ENCODE measurements at regions not wholly inside any gene's neighbourhood (a gene's known extent, or its start where the extent isn't known, plus 50 kb on each side); places are given as distances from the start of the nearest gene placed in this dataset.
"Not testable (repeated sequence)": the region's sequence is repeated elsewhere in the genome, so short reads cannot be mapped to it uniquely, and the experiment has no call there.

DNA sequence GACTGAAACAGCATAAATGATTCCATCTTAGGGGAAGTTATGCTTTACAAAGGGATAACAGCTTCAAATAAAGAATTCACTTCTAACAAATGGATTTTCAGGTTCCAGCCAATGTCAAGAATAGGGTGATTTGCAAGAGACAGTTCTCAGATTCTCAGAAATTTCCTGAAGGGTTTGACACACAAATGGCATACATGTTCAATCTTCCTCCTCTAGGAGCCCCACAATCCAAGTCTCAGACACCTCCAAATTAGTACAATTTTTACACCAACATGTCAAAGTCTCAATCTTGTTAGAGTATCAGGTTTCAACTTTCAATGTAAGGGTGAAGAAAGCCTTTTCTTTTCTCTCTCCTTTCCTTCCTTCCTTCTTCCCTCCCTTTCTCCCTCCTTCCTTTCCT, 996.6 kb downstream of the TLE1 start:
- no peak for DNase-seq

GRCh38 chr9:80691229-80691628, 998.1 kb downstream of the TLE1 start:
- no peak for DNase-seq

DNA sequence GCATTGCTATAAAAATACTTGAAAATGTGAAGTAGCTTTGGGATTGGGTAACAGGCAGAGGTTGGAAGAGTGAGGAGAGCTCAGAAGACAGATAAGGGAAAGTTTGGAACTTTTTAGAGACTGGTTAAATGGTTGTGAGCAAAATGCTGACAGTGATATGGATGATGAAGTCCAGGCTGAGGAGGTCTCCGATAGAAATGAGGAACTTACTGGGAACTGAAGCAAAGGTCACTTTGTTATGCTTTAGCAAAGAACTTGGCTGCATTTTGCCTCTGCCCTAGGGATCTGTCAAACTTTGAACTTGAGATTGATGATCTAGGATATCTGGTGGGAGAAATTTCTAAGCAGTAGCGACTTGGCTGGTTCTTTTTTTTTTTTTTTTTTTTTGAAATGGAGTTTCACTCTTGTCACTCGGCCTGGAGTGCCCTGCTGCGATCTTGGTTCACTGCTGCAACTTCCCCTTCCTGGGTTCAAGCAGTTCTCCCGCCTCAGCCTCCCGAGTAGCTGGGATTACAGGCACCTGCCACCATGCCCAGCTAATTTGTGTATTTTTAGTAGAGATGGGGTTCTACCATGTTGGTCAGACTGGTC, 998.9 kb downstream of the TLE1 start:
- no peak for DNase-seq

DNA sequence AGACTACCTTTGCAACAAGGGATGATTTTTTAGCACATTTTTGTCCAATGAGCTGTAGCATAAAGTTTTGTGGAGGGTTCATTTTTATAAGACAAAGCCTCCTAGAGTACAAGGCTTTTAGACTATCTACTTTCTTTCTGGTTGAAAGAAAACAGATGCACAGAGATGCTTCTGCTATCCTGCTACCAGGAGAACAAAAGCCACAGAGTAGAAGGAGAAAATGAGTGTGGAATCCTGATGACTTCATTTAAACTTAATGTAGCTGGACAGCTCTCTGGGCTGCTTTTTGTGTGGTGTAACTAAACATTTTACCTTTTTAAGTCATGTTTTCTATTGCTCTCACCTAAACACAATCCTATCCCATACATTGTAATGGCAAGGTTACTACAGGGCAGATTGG, 1009.4 kb downstream of the TLE1 start:
- no peak for DNase-seq

DNA sequence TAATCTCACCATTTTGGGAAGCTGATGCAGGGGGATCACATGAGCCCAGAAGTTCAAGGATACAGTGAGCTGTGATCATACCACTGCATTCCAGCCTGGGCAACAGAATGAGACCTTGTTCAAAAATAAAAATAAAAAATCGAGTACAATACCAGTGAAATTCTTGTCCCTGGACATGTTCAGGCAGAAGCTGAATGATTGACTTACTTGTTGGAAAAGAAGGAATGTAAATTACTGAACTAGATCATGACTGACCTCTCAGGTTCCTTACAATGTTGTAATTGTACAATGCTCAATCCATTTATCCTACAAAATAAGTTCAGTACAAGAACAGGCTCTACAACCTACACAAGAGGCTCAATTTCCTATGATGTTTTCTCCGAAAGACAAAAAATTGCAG, 1010.4 kb downstream of the TLE1 start:
- no peak for DNase-seq

- no peak for DNase-seq
These were observed 1015.9 kb downstream of the TLE1 start for GRCh38 chr9:80673496-80673895.

DNA sequence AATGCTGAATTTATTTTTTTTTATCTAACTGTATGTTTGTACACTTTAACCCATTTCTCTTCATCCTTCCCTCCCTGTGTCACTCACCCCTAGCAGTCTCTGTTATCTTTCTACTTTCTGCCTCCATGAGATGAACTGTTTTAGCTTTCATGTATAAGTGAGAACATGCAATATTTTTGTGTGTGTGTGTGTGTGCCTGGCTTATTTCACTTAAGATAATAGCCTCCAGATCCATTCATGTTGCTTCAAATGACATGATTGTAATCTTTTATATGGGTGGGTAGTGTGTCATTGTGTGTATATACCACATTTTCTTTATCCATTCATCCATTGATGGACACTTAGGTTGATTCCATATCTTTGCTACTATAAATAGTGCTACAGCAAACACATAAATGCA, 1023.9 kb downstream of the TLE1 start:
- no peak for DNase-seq

GRCh38 chr9:80664327-80665210, 1024.8 kb downstream of the TLE1 start:
- no peak for DNase-seq

- not testable (repeated sequence) for DNase-seq
These were observed 1029.6 kb downstream of the TLE1 start for GRCh38 chr9:80659751-80660150.

- DNase-seq: no peak
These were observed 1038.3 kb downstream of the TLE1 start for GRCh38 chr9:80651044-80651443.

DNA sequence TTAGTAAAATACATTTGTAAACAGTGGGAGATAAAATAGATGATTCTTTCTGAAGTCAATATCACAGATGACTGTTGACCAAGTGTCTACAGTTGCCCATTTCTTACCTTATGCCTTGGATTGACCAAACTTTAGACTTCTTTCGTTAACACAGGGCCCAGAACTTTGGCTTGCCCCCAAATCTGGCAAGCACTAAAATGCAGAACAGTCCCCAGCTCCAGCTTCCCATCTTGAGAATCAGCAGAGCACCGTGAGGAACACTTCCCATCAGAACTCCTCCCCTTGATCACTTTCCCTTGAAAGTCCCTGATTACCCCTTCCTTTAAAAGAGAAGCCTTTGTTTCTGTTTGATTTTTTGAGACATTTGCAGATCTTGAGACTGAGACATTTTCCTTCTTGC, 1039.9 kb downstream of the TLE1 start:
- no peak for DNase-seq

DNA sequence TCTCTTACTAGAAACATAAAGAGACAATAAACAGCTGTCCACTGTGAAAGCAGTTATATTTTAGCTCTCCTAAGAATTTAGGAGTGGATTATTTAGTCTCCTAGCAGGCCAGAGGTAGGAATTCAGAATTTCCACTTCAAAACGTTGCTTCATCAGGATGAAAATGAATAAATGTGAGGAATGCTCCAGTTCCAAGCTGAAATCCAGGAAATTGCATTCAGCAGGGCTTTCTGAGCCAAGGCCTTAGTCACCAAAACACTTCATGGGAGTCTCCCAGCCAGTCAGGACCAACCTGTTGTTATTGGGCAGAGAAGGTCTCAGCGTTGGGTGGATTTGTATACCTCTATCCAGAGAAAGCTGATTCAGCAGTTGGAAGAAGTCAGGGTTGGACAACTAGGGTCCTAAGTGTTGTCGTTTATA, 1040.3 kb downstream of the TLE1 start:
- DNase-seq: no peak

GRCh38 chr9:80648336-80648735, 1041.0 kb downstream of the TLE1 start:
- DNase-seq: no peak

- no peak for DNase-seq
These were observed 1043.1 kb downstream of the TLE1 start for GRCh38 chr9:80646211-80646610.

GRCh38 chr9:80644044-80644443, 1045.3 kb downstream of the TLE1 start:
- no peak for DNase-seq

- DNase-seq: no peak
These were observed 1054.3 kb downstream of the TLE1 start for GRCh38 chr9:80635065-80635464.

DNA sequence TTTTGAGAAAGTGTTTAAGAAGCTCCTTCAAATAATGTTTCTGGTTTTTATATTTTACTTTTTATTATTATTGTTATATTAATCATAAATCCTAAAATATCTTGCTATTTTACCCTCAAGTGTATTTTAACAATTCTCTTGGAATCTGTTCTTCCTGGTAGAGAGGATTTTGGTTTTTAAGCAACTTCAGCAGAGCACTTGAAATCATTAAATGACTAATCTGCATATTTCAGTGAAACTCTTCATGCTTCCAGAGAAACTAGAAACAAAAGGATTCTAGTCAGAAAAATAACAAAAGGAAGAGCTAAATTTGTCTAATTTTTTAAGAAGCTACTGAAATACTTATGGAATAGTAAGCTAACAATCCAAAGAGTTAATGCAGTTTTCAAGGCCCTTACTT, 1057.3 kb downstream of the TLE1 start:
- DNase-seq: no peak

DNA sequence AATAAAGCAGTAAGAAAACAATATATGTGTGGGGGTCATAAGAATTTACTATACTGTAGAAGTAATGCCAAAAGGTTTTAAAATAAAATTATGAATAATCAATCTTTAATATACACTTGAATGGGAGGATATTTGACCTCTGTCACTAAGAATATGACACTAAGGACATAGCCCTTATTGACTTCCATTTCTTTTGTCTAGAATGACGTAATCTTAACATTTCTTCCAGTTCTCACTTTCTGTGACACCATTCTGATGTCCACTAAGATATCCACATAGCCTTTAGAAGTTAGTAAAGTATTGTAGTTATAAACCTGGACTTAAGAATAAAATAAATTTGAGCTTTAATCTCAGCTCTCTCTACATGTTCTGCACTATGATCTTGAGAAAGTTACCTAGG, 1050.7 kb downstream of the TLE4 start:
- DNase-seq: no peak

- DNase-seq: no peak
These were observed 1047.6 kb downstream of the TLE4 start for GRCh38 chr9:80619356-80619755.

DNA sequence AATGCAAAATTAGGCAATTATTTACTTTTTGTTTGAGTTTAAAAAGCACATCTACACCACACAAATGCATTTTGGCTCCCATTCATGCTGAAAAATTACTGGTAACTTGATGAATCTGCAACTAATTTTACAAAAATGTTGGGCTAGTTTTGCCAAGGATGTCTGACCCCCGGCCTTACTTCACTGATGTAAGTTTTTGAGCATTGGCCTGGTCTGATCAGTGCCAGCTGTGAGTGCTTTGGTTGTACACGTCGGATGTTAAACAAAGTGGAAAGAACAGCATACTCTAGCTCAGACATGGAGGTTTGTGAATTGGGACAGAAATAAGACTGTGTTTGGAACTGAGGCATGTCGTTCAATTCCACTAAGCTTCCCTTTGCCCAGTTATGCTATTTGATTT, 1044.2 kb downstream of the TLE4 start:
- DNase-seq: no peak

GRCh38 chr9:80605793-80606192, 1034.0 kb downstream of the TLE4 start:
- DNase-seq: no peak

- DNase-seq: peak; percentile 2
These were observed 1033.4 kb downstream of the TLE4 start for GRCh38 chr9:80605129-80605528.

GRCh38 chr9:80602291-80602690, 1030.5 kb downstream of the TLE4 start:
- DNase-seq: no peak

GRCh38 chr9:80596579-80596978, 1024.8 kb downstream of the TLE4 start:
- DNase-seq: no peak

- no peak for DNase-seq
These were observed 1023.4 kb downstream of the TLE4 start for GRCh38 chr9:80595192-80595591.
